ENCODE measurements at regions not wholly inside any gene's neighbourhood (a gene's known extent, or its start where the extent isn't known, plus 50 kb on each side); places are given as distances from the start of the nearest gene placed in this dataset.

- Histone ChIP-seq H3K4me1 (ENCODE audit: control insufficient read depth in 5 of 5, insufficient read depth in 5 of 5, low read length in 5 of 5) (no peaks in the 10 kb centered on the region), H3K27ac (ENCODE audit: low read depth in 1 of 2, low read length in 1 of 2) (no peak overlapping the region), H3K36me3 (ENCODE audit: control insufficient read depth in 4 of 4, insufficient read depth in 4 of 4, low read length in 4 of 4) (no peaks in the 10 kb centered on the region), H3K9ac (ENCODE audit: insufficient read depth in 1 of 2, low read length in 2 of 2) (no peak overlapping the region), H3K27me3 (ENCODE audit: control insufficient read depth in 3 of 3, insufficient read depth in 3 of 3, low read length in 2 of 3) (peaks cover 0 to 2% (median 0%) of the 10 kb centered on the region in 3 donors), H3K9me3 (ENCODE audit: control insufficient read depth in 4 of 4, insufficient read depth in 3 of 4, low read length in 3 of 4) (peaks cover 0 to 8% (median 0%) of the 10 kb centered on the region in 4 donors), H3K4me3 (no peak overlapping the region)
- WGBS, 2 donors, result 94 to 100% methylated on average over 1 of the region's 1 CpG
- TF ChIP-seq CTCF (IDR thresholded peaks at IDR 0.05; ENCODE audit: control extremely low read depth, extremely low read depth), result no peak
- ATAC-seq (ENCODE audit: insufficient read depth, low FRiP score), result no peak
- DNase-seq, result no peak
Measured at GRCh38 chr10:128774979-128775378, 648.8 kb upstream of the MKI67 start.

- DNase-seq (no peak), ATAC-seq (ENCODE audit: insufficient read depth, low FRiP score) (no peak)
- Histone ChIP-seq H3K9ac (ENCODE audit: insufficient read depth in 1 of 2, low read length in 2 of 2) (no peak overlapping the region), H3K4me1 (ENCODE audit: control insufficient read depth in 5 of 5, insufficient read depth in 5 of 5, low read length in 5 of 5) (no peaks in the 10 kb centered on the region), H3K9me3 (ENCODE audit: control insufficient read depth in 4 of 4, insufficient read depth in 3 of 4, low read length in 3 of 4) (peaks cover 0 to 8% (median 0%) of the 10 kb centered on the region in 4 donors), H3K27ac (ENCODE audit: low read depth in 1 of 2, low read length in 1 of 2) (no peak overlapping the region), H3K27me3 (ENCODE audit: control insufficient read depth in 3 of 3, insufficient read depth in 3 of 3, low read length in 2 of 3) (peaks cover 0 to 2% (median 0%) of the 10 kb centered on the region in 3 donors), H3K36me3 (ENCODE audit: control insufficient read depth in 4 of 4, insufficient read depth in 4 of 4, low read length in 4 of 4) (no peaks in the 10 kb centered on the region), H3K4me3 (no peak overlapping the region)
- TF ChIP-seq CTCF (IDR thresholded peaks at IDR 0.05; ENCODE audit: control extremely low read depth, extremely low read depth), result no peak
- WGBS, 2 donors, result 83 to 88% methylated on average over 10 of the region's 10 CpGs
Measured at GRCh38 chr10:128775743-128776142, 649.5 kb upstream of the MKI67 start.

GRCh38 chr10:128776673-128777252, 650.5 kb upstream of the MKI67 start:
- H3K27ac ChIP-seq (ENCODE audit: low read depth in 1 of 2, low read length in 1 of 2), result no peak overlapping the region
- ATAC-seq (ENCODE audit: insufficient read depth, low FRiP score) (no peak), DNase-seq (no peak)
- no peaks in the 10 kb centered on the region for H3K36me3 ChIP-seq (ENCODE audit: control insufficient read depth in 4 of 4, insufficient read depth in 4 of 4, low read length in 4 of 4)
- no peaks in the 10 kb centered on the region for H3K4me1 ChIP-seq (ENCODE audit: control insufficient read depth in 5 of 5, insufficient read depth in 5 of 5, low read length in 5 of 5)
- H3K27me3 ChIP-seq (ENCODE audit: control insufficient read depth in 3 of 3, insufficient read depth in 3 of 3, low read length in 2 of 3), result peaks cover 0 to 2% (median 0%) of the 10 kb centered on the region in 3 donors
- 49 to 53% methylated on average over 9 of the region's 9 CpGs for WGBS, 2 donors
- no peak overlapping the region for H3K4me3 ChIP-seq
- no peak overlapping the region for H3K9ac ChIP-seq (ENCODE audit: insufficient read depth in 1 of 2, low read length in 2 of 2)
- H3K9me3 ChIP-seq (ENCODE audit: control insufficient read depth in 4 of 4, insufficient read depth in 3 of 4, low read length in 3 of 4), result peaks cover 0 to 7% (median 0%) of the 10 kb centered on the region in 4 donors
- no peak for TF ChIP-seq CTCF (IDR thresholded peaks at IDR 0.05; ENCODE audit: control extremely low read depth, extremely low read depth)

GRCh38 chr10:128777342-128777741, 651.1 kb upstream of the MKI67 start:
- DNase-seq, result peak in 1 of 3 donors; percentile 14
- Histone ChIP-seq H3K27ac (ENCODE audit: low read depth in 1 of 2, low read length in 1 of 2) (no peak overlapping the region), H3K27me3 (ENCODE audit: control insufficient read depth in 3 of 3, insufficient read depth in 3 of 3, low read length in 2 of 3) (peaks cover 0 to 2% (median 0%) of the 10 kb centered on the region in 3 donors), H3K4me3 (no peak overlapping the region), H3K9ac (ENCODE audit: insufficient read depth in 1 of 2, low read length in 2 of 2) (no peak overlapping the region), H3K4me1 (ENCODE audit: control insufficient read depth in 5 of 5, insufficient read depth in 5 of 5, low read length in 5 of 5) (no peaks in the 10 kb centered on the region), H3K36me3 (ENCODE audit: control insufficient read depth in 4 of 4, insufficient read depth in 4 of 4, low read length in 4 of 4) (no peaks in the 10 kb centered on the region), H3K9me3 (ENCODE audit: control insufficient read depth in 4 of 4, insufficient read depth in 3 of 4, low read length in 3 of 4) (peaks cover 0 to 6% (median 0%) of the 10 kb centered on the region in 4 donors)
- ATAC-seq (ENCODE audit: insufficient read depth, low FRiP score), result no peak
- no peak for TF ChIP-seq CTCF (IDR thresholded peaks at IDR 0.05; ENCODE audit: control extremely low read depth, extremely low read depth)
- 81 to 90% methylated on average over 2 of the region's 2 CpGs for WGBS, 2 donors

Data from lung (tissue), 11 donors.